Peyer's patch (tissue), 4 donors: ENCODE measurements at regions not wholly inside any gene's neighbourhood (a gene's known extent, or its start where the extent isn't known, plus 50 kb on each side); places are given as distances from the start of the nearest gene placed in this dataset.

ENCODE experiments used
- DNase-seq, 3 donors: peaks; one replicate each; pipeline ENCODE4 v3.0.0-alpha.2; 2017 to 2019
- H3K27ac ChIP-seq, 4 donors: fragments of 200-600 bp; sonication (generic); one replicate each; pipeline ENCODE4 v1.5.1; 2016 to 2019
- H3K27me3 ChIP-seq, 2 donors: fragments of 200-600 bp; sonication (generic); one replicate each; pipeline ENCODE4 v1.5.1; 2019
- H3K36me3 ChIP-seq, 3 donors: fragments of 200-600 bp; sonication (generic); one replicate each; pipeline ENCODE4 v1.5.1; 2016 to 2019
- H3K4me1 ChIP-seq, 4 donors: fragments of 200-600 bp; sonication (generic); one replicate each; pipeline ENCODE4 v1.5.1; 2016 to 2019
- H3K4me3 ChIP-seq, 4 donors: fragments of 200-600 bp; sonication (generic); 1 replicate in 3 of 4; 2 replicates in 1 of 4; pipeline ENCODE4 v1.5.1; 2016 to 2019; ENCODE audit warnings: mild to moderate bottlenecking in 1 of 4
- H3K9me3 ChIP-seq, 4 donors: fragments of 200-600 bp; sonication (generic); one replicate each; pipeline ENCODE4 v1.5.1; 2016 to 2019; ENCODE audit warnings: mild to moderate bottlenecking in 1 of 4
- POLR2A ChIP-seq, 2 donors: fragments of 450-650 bp; IDR thresholded peaks; one replicate each; pipeline ENCODE4 v1.5.1; 2017; ENCODE audit warnings: antibody characterized with exemption in 2 of 2, mild to moderate bottlenecking in 2 of 2, moderate library complexity in 2 of 2
- TF ChIP-seq, protein P1 (sequence below), 6 experiments: fragments of 450-650 bp in 4 of 6; fragments of 200-600 bp in 2 of 6; sonication (generic) in 1 of 6; IDR thresholded peaks; one replicate each; pipeline ENCODE4 v1.5.1; 2017 to 2019; ENCODE audit warnings: antibody characterized with exemption in 6 of 6, mild to moderate bottlenecking in 3 of 6, moderate library complexity in 1 of 6

DNA sequence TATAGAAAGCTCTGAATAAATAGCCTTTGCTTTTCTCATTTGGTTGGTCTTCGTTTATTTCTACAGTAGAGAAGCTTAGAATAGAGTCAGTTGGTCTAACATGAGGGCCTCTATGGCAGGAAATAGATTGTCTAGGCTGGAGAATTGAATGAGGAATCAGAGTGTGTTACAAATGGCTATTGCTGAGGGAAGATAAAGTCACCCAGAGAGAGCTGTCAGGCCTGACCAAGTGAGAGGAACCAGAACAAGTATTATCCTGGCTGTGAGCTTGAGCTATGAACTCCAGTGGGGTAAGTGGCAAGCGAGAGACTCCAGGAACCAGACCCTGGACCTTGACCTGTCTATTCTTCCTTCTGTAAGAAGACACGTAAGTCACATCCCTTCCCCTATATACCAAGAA, 353.1 kb downstream of the CD83 start:
- H3K4me1 ChIP-seq, result no peaks in the 10 kb centered on the region
- DNase-seq, result no peak
- H3K4me3 ChIP-seq, result no peak overlapping the region
- H3K27ac ChIP-seq, result no peak overlapping the region
- no peaks in the 10 kb centered on the region for H3K36me3 ChIP-seq
- TF ChIP-seq POLR2A (IDR thresholded peaks at IDR 0.05), result no peak
- TF ChIP-seq, protein P1, sequence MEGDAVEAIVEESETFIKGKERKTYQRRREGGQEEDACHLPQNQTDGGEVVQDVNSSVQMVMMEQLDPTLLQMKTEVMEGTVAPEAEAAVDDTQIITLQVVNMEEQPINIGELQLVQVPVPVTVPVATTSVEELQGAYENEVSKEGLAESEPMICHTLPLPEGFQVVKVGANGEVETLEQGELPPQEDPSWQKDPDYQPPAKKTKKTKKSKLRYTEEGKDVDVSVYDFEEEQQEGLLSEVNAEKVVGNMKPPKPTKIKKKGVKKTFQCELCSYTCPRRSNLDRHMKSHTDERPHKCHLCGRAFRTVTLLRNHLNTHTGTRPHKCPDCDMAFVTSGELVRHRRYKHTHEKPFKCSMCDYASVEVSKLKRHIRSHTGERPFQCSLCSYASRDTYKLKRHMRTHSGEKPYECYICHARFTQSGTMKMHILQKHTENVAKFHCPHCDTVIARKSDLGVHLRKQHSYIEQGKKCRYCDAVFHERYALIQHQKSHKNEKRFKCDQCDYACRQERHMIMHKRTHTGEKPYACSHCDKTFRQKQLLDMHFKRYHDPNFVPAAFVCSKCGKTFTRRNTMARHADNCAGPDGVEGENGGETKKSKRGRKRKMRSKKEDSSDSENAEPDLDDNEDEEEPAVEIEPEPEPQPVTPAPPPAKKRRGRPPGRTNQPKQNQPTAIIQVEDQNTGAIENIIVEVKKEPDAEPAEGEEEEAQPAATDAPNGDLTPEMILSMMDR (IDR thresholded peaks at IDR 0.05), result no peak
- H3K9me3 ChIP-seq, result no peaks in the 10 kb centered on the region
- no peaks in the 10 kb centered on the region for H3K27me3 ChIP-seq

GRCh38 chr6:14472255-14472985, 354.8 kb downstream of the CD83 start:
- no peaks in the 10 kb centered on the region for H3K27me3 ChIP-seq
- H3K4me3 ChIP-seq, result no peak overlapping the region
- H3K36me3 ChIP-seq, result no peaks in the 10 kb centered on the region
- no peaks in the 10 kb centered on the region for H3K4me1 ChIP-seq
- H3K27ac ChIP-seq, result no peak overlapping the region
- TF ChIP-seq POLR2A (IDR thresholded peaks at IDR 0.05), result no peak
- TF ChIP-seq, protein P1 (IDR thresholded peaks at IDR 0.05), result no peak
- no peaks in the 10 kb centered on the region for H3K9me3 ChIP-seq
- DNase-seq, result no peak

- Histone ChIP-seq H3K9me3 (no peaks in the 10 kb centered on the region), H3K4me1 (peaks cover 0 to 5% (median 0%) of the 10 kb centered on the region in 4 donors), H3K4me3 (no peak overlapping the region), H3K27me3 (no peaks in the 10 kb centered on the region), H3K27ac (no peak overlapping the region), H3K36me3 (no peaks in the 10 kb centered on the region)
- DNase-seq, result no peak
- TF ChIP-seq, protein P1 (IDR thresholded peaks at IDR 0.05), result no peak
- no peak for TF ChIP-seq POLR2A (IDR thresholded peaks at IDR 0.05)
Measured at GRCh38 chr6:14472986-14473337, 355.4 kb downstream of the CD83 start.

- no peak for DNase-seq
- H3K36me3 ChIP-seq, result no peaks in the 10 kb centered on the region
- H3K4me1 ChIP-seq, result peaks cover 0 to 5% (median 0%) of the 10 kb centered on the region in 4 donors
- H3K4me3 ChIP-seq, result no peak overlapping the region
- no peak overlapping the region for H3K27ac ChIP-seq
- H3K27me3 ChIP-seq, result no peaks in the 10 kb centered on the region
- H3K9me3 ChIP-seq, result no peaks in the 10 kb centered on the region
- TF ChIP-seq POLR2A (IDR thresholded peaks at IDR 0.05), result no peak
- TF ChIP-seq, protein P1 (IDR thresholded peaks at IDR 0.05), result no peak
Measured at GRCh38 chr6:14474816-14475215, 357.2 kb downstream of the CD83 start.

DNA sequence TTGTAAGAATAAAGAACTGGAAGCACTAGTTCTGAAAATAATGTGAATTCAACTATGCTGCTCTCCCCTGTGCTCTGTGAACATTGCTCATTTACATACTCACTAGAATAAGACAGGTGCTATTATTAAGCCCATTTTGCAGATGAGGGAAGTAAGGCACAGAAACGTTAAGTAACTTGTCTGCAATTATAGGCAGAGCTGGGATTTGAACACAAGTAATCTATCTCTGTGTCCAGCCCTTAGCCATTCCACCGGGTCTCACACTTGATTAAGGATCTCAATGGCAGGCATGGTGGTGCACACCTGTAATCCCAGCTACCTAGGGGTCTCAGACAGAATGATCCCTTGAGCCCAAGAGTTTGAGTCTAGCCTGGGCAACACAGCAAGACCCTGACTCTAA, 357.7 kb downstream of the CD83 start:
- Histone ChIP-seq H3K4me3 (no peak overlapping the region), H3K4me1 (peaks cover 0 to 5% (median 0%) of the 10 kb centered on the region in 4 donors), H3K27me3 (no peaks in the 10 kb centered on the region), H3K9me3 (no peaks in the 10 kb centered on the region), H3K36me3 (no peaks in the 10 kb centered on the region), H3K27ac (no peak overlapping the region)
- DNase-seq, result no peak
- TF ChIP-seq, protein P1 (IDR thresholded peaks at IDR 0.05), result no peak
- no peak for TF ChIP-seq POLR2A (IDR thresholded peaks at IDR 0.05)
